Stimulated activated CD8-positive, alpha-beta memory T cell treated with anti-CD3 and anti-CD28 coated beads, Interleukin-2, amount 100 ng/mL, for 1 hour (primary cell): ENCODE measurements at regions not wholly inside any gene's neighbourhood (a gene's known extent, or its start where the extent isn't known, plus 50 kb on each side); places are given as distances from the start of the nearest gene placed in this dataset.
"Not testable (repeated sequence)": the region's sequence is repeated elsewhere in the genome, so short reads cannot be mapped to it uniquely, and the experiment has no call there.

Source experiments
- DNase-seq, 2 donors: peaks; one replicate each; pipeline ENCODE4 v3.0.0-alpha.2; 2020; ENCODE audit warnings: low read depth in 2 of 2

DNA sequence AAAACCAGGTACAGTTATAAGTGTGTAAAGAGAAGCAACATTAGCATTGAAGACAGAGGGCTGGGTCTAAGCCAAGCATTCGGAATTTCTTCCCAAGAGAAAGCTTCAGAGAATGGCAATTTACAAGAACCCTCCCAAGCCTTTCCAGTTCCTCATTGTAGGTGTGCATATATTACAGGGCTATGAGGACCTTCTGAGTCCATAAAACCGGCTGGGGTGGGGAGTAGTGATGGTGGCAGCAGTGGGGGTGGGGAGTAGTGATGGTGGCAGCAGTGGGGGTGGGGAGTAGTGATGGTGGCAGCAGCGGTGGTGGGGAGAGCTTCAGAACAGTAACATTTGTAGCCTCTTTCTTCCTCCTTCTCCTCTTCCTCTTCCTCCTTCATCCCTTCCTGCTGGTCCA, 368.7 kb upstream of the UMPS start:
- DNase-seq = no peak

DNA sequence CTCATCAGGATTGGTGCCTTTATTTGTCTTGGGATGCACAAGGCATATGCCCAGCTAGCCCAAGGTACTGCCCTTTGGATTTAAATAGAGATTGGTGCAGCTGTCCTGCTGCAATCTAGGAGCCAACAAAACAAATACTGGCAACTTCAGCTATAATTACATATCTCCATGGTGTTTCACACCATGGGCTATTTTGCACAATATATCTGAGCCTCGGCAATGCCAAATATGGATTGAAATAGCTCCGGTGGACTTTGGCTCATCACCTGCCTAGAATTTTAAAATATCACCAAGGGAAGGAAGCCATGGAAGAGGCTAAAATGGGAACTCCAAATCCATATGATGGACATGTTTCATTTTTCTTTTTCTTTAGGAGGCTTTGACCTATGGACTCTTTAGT, 367.8 kb upstream of the UMPS start:
- DNase-seq = no peak

DNA sequence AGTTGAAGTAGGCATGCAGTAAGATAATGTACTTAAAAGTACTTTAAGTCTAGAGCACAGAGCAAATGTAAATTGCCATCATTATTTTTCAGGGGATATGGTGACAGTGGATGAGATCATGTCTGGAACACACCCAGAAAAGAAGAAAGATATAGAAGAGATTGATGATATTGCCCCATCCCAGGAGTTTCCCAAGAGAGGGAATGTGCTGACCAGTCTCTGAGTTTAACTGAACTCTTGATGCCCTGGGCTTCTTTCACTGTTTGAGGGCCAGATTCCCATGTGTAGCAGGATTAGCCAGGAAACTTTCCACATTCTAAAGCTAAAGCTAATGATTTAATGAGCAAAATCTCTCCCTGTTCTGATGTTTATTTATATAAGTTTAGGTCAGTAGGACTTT, 366.8 kb upstream of the UMPS start:
- DNase-seq = no peak

DNA sequence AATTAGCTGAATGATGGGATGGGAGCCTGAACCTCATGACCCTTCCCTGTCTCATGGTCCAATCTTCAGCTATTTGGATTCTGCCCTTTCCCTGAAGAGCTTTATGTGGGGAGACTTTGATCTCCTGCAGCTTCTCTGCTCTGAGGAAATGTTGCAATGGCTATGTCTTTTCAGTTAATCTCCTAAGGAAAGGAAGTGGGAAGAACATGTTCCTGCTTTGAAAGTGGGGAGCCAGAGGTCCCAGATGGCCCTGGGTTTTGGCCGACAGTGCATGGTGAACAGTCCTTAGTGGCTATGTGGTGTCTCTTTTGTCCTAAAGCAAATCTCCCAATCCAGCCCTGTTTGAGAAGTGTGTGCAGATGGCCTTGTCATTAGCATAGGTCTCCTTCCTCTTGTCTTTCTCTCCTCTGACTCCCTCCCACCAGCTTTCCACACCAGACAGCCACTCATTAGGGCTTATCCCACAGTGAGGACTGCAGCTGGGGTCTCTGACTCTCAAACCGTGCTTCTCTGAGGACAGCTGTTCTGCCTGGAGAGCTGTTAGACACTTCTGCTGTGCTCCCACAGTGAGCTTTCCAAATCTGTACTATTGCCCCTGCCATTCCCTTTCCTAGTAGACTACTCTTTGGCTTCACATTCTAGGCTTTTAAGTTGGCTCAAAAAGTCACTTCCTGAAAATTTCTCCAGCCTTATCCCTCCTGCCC, 365.8 kb upstream of the UMPS start:
- DNase-seq = no peak

DNA sequence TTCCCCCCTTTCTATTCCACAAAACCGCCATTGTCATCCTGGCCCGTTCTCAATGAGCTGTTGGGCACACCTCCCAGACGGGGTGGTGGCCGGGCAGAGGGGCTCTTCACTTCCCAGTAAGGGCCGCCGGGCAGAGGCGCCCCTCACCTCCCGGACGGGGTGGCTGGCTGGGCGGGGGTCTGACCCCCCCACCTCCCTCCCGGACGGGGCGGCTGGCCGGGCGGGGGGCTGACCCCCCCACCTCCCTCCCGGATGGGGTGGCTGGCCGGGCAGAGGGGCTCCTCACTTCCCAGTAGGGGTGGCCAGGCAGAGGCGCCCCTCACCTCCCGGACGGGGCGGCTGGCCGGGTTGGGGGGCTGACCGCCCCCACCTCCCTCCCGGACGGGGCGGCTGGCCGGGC, 363.6 kb upstream of the UMPS start:
- not testable (repeated sequence) for DNase-seq

DNA sequence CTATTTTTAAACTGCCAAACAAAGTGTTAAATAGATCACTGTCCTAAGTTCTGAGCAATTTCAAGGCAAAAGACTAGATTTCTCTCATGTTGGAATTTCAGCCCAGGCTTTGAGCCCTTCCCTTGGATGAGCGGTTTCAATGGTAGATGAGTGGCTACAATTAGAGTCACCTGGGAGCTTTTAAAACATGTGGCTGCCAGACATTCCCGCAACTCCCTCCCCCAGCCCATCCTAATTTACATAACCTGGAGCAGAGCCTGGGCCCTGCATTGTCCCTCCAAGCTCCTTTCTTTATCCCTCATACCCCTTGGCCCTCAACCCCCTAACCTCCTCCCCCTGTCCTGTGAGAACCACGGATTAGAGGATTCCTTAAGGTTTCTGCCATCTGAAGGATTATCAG, 357.5 kb upstream of the UMPS start:
- DNase-seq = no peak

DNA sequence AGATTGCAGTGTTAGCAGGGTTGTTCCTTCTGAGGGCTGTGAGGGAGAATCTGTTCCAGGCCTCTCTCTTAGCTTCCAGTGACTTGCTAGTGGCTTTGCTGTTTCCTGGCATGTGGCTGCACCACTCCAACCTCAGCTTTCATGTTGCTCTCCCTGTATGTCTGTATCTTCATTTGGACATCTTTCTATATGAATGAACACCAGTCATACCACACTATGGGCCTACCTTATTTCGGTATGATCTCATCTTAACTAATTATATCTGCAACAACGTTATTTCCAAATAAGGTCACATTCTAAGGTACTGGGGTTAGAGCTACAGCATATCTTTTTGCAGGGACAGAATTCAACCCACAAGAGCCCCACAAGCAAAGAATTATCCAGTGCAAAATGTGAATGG, 356.7 kb upstream of the UMPS start:
- DNase-seq = no peak

DNA sequence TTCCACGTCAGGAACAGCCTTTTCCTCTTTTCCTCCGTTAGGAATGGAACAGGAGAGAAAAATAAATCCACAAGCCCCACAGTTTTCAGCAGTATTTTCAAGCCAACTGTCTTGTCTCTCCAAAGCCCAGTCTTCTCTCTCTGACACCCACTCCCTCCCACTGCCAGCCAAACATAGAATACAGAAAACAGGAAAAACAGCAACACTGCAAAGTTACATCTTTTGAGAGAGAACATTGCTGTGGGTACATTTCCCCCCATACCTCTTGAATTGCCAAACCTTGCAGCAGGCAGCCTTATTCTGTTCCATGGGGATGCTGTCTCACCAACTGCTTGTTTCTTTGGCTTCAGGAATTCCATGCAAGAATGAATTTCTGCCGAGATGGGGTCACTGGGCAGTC, 355.7 kb upstream of the UMPS start:
- DNase-seq = no peak

DNA sequence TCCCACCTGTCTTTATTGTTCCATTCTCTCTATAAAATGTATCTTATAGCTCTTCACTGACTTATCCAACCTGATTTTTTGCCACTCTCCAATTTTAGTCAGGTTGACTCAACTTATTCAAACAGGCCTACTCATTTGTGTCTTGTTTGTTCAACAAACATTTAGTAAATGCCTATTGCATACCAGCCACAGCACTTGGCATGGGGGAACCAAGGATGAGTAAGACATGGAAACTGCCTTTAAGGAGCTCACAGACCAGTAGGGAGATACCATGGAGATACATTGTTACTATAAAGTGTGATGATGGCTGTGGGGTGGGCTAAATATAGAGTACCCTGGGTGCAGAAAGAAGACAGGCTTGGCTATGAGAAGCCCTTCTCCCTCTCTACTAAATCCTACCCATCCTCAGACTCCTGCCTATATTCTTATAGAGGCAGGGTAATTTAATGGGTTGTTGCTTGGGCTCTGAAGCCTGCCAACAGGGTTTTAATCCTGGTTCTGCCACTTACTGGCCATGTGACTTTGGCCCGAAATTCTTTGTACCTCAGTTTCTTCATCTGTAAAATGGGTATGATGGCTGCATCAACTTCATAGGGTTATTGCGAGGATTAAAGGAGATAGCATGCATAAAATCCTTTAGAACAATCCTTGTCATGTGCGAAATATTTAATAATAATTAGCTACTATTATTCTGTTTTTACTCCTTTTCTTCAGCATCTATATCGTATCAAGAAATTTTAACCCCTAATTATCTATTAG, 348.5 kb upstream of the UMPS start:
- no peak for DNase-seq

DNA sequence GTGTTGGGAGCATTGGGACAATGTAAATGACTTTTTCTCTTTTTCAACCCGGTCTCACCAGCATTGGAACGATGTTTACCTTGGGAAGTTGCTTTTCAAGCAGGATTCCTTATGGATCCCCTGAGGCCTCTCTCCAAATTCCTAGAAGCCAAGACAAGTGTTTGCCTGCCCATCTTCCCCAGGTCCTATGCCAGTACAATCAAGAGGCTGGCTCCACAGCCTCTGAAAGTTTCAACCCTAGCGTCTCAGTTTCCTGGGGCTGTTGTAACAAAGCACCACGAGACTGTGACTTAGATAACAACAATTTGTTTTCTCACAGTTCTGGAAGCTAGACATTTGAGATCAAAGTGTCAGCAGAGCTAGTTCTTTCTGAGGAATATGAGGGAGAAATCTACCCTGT, 347.2 kb upstream of the UMPS start:
- DNase-seq = no peak

DNA sequence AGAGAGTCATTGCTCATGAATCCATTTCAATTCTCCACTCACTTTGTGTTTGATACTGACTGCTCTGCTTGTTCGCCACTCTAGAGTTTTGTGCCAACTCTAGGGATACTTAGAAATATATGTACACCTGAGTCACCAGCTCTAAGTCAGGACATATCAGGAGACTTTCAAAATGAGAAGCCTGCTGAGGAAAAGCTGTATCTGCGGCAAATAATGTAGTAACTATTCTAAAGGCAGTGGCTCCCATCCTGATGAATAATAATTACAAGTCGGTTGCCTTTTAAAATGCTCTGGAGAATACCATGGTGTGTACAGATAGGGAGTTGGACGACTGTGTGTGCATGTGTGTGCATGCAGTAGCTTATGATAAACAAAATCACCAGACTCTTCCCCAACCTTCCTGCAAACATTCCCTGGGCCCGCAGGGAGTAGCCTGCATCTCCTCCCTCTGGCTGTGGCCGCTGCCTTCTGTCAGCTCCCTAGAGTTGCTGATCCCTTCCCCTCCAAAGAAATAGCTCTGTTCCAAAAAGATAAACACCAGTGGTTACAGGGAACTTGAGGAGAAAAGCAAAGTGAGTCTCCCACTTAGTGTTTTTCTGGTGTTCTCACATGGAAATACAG, 346.3 kb upstream of the UMPS start:
- no peak for DNase-seq

DNA sequence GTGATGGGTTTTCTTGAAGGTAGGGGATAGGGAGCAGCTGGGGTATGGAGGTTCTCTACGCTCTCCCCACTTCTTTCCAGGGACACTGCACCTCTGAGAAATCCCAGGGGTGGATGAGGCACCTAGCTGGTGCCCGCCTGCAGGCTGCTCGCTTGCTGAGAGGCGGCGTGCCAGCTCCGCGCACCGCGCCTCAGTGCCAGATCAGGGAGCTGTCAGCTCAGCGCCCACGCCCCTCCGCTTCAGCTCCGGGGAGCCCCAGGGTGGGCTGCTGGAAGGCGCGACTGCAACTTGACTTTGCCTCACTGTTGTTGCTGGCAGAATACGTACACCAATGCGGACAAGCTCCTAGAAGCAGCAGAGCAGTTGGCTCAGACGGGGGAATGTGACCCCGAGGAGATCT, 345.7 kb upstream of the UMPS start:
- DNase-seq = no peak

DNA sequence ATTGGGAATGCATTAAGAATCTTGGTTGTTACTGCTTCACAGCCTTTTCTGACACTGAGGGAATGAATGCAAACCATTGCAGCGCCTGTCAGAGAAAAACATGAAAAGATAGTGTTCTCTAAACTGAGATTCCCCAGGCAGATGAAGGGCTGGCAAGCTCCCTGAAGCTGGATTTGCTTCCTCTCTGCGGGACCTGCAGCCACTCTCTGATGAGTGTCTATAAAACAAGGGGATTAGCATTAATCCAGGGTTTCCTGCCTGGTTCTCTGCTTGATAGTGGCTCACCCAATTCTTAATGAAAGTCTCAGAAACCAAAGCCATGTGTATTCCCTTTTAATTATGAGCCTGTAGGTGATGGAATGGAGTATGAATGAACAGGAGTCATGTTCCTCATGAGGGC, 344.3 kb upstream of the UMPS start:
- DNase-seq = no peak

DNA sequence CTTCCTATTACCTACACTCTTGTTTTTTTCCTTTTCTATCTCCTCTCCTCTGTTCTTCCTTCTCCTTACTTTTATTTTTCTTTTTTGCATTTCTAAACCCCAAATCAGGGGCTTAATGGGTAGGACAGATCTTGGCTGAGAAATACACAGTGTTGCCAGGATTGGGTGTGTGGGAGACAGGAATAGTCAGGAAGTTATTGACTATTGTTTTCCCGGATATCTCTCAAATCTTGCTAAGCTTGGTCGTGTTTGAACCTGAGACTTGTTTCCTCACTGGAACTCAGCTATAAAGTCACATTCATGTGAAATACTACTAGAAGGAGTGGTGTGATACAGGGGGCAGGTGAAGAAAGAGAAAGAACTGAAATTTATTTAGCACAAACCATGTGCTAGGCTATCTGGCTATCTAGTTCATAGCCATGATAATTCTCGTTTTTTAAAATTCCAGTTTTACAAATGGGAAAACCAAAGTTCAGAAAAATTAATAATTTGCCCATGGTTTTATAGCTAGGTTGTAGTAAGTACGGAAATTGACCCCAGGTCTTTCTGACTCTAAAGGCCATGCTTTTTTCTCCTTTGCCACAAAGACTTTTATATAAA, 343.2 kb upstream of the UMPS start:
- DNase-seq = no peak

DNA sequence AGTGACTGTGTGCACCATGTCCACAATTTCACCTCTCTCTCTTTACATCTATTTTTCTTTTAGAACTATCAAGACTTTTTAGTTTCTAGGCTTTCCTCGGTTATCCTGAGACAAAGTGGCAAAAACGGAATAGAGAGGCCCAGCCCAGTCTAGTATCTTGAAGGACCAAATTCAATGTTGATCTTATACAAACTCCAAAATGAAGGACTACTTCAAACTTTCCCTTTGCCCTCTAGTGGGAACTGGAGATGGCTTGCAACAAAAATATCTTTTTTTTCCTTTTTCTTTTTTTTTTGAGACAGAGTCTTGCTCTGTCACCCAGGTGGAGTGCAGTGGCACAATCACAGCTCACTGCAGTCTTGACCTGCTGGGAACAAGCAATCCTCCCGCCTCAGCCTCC, 338.5 kb upstream of the UMPS start:
- no peak for DNase-seq

DNA sequence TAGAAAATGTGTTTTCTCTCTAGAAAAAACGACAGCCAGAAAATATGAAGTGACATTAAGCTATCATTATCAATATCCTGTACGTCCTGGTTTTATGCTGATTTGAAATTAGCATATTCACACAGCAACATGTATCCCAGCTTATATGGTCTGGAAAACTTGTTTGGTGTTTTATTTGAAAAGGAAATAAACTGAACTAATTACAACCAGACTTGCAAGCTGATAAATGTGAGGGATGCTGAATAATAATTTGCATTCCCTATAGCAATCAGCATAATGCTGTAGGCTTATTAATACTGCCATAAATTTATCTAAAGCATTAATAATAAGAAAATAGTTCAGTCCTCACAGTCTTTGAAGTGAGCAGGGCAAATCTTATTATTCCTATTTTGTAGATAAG, 336.9 kb upstream of the UMPS start:
- DNase-seq = no peak

DNA sequence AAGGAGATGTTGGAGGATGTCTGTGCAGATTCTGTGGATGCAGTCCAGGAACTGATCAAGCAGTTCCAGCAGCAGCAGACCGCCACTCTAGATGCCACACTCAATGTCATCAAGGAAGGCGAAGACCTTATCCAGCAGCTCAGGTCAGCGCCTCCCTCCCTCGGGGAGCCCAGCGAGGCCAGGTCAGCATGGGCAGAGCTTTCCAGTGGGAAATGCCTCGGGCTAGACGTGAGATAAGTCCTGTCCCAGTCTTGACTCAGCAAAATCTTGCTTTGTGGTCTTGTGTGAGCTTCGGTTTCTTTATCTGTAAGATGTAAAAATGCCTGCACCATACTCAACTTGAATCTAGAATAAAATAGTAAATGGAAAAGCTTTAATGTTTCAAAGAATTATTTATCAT, 335.1 kb upstream of the UMPS start:
- DNase-seq = no peak

DNA sequence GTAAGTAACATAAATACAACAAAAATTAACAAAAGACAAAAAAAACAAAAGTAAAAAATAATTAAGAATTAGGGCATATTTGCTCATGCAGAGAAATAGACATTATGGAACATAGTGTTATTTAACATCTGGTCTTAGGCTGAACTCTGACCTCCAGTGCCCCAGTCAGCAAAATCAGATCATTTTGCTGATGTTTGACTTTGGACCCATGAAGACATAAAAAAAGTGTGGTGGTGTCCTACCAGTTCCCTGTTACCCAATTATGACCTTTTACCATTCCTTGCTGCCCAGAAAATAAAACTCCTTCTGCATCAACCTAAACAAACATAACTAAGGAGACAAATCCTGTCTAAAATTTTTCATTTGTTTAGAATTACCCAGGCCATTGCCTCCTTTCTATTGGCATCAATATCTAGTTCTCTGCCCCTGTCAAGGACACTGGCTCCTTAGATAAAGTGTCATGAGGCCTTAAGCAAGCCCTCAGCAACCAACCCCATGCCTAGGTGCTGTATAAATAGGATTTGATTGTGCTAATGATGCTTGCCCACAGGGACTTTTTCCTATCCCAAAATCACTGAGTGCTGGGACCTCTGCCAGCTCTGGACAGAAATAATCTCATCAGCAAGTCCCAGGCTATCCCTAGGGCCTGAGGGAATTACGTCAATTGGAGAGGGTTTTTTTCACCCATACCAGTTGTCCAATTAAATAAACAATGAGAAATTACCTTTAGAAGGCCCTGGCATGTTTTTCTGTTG, 334.5 kb upstream of the UMPS start:
- DNase-seq = no peak

DNA sequence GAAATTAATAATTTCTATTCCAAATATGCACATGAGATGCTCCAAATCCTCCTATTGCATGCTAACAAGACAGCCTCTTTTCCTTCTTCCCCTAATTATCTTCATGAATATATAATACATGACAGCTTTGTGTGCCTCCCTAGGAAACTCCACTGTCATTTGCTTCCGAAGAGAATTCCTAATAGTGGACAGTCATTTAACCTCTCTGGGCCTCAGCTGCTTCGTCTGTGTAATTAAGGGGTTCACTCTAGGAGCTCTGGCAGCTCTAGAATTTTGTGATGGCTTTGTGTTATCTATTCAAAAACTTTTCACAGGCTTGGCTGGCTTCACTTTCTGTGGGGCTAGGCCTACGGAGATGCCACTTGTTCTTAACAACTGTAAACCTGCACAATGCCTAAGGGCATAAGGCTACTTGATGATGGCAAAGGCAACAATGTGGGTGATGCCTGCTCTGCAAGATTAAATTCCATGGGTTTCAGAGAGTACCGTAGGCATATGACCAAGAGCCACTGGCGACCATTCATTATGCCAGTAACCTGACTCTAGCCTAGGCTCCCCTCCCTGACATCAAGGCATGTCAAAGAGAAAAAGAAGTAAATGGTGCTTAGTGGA, 333.8 kb upstream of the UMPS start:
- DNase-seq = no peak

DNA sequence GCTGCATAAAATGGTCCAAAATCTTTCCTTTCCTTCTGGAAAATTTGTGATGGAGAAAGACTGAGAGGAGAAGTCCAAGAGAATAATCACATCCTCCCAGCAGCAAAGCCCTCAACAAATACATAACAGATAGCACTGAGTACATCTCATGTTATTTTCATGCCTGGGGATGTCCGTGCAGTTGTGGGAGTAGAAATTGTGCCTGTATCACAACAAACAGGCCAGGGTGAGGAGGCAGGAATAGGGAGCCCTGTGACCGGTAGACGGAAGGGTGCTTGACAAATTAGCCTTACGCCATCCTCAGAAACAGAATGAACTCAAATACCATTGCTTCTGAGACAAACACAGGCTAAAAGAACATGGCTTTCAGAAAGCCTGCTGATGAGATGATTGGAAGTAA, 333.2 kb upstream of the UMPS start:
- DNase-seq = no peak

DNA sequence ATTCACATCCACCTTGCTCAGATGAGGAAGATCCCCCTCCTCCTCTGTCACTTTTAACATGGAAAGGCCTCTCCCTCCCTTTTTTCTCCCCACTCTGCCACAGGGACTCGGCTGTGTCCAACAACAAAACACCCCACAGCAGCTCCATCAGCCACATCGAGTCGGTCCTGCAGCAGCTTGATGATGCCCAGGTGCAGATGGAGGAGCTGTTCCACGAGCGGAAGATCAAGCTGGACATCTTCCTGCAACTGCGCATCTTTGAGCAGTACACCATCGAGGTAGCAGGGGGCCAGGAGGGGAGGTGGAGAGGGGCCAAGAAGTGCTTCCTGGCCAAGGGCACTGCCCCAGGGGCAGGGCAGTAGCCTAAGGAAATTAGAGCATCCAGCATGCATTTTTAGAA, 331.7 kb upstream of the UMPS start:
- no peak for DNase-seq

DNA sequence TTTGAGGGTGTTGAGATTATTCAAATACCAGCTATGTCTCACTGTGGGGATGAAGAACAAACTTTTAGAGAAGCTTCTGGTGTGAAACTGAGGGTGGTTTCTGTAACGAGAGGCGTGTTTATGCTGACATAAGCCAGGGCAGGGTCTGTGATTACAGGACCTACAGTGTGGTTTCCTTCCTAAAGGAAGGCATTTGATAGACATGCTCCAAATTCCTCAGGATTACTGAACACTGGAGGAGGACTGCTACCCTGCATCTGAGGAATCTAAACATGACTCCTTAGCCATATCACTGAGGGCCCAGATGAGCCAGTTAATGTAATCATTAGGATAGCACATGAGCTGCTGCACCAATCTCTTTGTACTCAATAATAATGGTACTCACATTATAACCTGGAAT, 328.4 kb upstream of the UMPS start:
- no peak for DNase-seq
